ENCODE measurements at regions not wholly inside any gene's neighbourhood (a gene's known extent, or its start where the extent isn't known, plus 50 kb on each side); places are given as distances from the start of the nearest gene placed in this dataset.

DNA sequence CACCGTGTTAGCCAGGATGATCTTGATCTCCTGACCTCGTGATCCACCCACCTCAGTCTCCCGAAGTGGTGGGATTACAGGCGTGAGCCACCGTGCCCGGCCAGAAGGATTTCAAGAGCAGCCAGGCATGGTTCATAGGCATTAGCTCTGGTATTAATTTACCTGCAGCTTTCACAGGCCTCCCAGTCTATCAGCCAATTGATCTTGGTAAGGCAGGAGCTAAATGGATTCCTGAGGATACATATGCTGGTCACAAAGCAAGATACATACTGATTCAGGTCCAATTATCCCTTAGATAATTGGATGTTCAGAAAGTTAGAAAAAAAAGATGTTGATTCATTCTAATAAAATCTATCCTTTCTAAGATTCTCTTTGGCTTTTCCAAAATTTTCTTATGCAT lies 487.1 kb downstream of the TLE1 start:
- no peak for DNase-seq (ENCODE audit: low read depth)
- no peak for TF ChIP-seq POLR2A (IDR thresholded peaks at IDR 0.05; ENCODE audit: extremely low read depth, insufficient read length)
- TF ChIP-seq, protein P1, sequence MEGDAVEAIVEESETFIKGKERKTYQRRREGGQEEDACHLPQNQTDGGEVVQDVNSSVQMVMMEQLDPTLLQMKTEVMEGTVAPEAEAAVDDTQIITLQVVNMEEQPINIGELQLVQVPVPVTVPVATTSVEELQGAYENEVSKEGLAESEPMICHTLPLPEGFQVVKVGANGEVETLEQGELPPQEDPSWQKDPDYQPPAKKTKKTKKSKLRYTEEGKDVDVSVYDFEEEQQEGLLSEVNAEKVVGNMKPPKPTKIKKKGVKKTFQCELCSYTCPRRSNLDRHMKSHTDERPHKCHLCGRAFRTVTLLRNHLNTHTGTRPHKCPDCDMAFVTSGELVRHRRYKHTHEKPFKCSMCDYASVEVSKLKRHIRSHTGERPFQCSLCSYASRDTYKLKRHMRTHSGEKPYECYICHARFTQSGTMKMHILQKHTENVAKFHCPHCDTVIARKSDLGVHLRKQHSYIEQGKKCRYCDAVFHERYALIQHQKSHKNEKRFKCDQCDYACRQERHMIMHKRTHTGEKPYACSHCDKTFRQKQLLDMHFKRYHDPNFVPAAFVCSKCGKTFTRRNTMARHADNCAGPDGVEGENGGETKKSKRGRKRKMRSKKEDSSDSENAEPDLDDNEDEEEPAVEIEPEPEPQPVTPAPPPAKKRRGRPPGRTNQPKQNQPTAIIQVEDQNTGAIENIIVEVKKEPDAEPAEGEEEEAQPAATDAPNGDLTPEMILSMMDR (IDR thresholded peaks at IDR 0.05; ENCODE audit: low read depth, low read length), result no peak
- no peak for TF ChIP-seq MYC (IDR thresholded peaks at IDR 0.05; ENCODE audit: low read depth, low read length)
- TF ChIP-seq, protein P2, sequence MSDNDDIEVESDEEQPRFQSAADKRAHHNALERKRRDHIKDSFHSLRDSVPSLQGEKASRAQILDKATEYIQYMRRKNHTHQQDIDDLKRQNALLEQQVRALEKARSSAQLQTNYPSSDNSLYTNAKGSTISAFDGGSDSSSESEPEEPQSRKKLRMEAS (IDR thresholded peaks at IDR 0.05; ENCODE audit: low read depth, low read length), result no peak
- H3K4me3 ChIP-seq (ENCODE audit: low read depth, low read length), result no peak overlapping the region

DNA sequence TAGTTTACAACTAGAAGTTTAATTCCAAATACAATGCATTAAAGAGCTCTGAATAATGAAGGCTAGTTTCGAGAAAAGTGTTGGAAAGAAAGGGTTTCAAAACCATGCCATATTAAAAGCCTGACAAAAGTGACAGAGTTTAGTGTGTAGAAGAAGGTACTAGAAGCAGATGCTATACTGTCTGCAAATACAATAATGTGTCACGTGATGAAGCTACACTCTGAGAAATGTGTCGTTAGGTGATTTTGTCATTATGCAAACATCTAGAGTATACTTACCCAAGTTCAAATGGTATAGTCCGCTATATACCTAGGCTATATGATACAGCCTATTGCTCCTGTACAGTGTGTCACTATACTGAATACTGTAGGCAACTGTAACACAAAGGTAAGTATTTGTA lies 494.1 kb downstream of the TLE1 start:
- TF ChIP-seq MYC (IDR thresholded peaks at IDR 0.05; ENCODE audit: low read depth, low read length), result no peak
- TF ChIP-seq, protein P1 (IDR thresholded peaks at IDR 0.05; ENCODE audit: low read depth, low read length), result no peak
- TF ChIP-seq, protein P2 (IDR thresholded peaks at IDR 0.05; ENCODE audit: low read depth, low read length), result no peak
- no peak for TF ChIP-seq POLR2A (IDR thresholded peaks at IDR 0.05; ENCODE audit: extremely low read depth, insufficient read length)
- no peak for DNase-seq (ENCODE audit: low read depth)
- no peak overlapping the region for H3K4me3 ChIP-seq (ENCODE audit: low read depth, low read length)

DNA sequence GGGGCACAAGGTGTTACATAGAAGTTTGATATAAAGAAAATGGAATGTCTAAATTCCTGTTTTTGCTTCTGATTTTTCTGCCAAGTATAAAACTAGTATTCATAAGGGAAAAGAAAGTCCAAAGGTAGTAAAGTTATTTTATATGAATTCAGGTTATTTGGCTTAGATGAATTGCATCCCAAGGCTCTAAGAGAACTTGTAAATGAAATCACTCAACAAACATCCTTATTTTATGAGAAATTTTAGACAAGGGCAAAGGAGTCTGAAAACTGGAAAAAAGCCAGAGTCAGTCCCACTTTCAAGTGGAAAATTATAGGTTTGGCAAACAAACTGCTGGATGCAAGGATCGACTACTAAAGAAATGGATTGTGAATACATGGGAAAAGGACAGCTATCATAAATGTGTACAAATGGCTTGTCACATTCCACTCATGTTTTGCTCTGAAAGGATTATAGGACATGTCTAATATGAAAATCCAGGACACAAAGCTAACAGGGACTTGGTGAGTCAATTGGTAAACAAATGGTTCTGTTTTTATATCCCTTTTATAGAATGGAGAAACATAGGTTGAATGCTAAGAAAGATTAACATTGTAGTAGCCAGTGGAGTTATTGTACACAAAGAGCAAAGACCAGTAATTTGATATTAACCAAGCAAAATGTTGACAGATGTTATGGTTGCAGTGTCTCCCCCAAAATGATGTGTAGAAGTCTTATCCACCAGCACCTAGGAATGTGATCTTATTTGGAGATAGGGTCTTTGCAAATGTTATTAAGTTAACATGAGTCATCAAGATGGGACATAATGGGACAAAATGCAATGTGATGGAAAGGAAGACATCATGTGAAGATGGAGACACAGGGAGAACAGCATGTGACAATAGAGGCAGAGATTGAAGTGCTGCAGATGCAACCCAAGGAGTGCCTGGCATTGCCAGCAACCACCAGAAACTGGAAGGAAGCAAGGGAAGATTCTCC lies 495.7 kb downstream of the TLE1 start:
- TF ChIP-seq, protein P2 (IDR thresholded peaks at IDR 0.05; ENCODE audit: low read depth, low read length), result no peak
- TF ChIP-seq MYC (IDR thresholded peaks at IDR 0.05; ENCODE audit: low read depth, low read length), result no peak
- TF ChIP-seq, protein P1 (IDR thresholded peaks at IDR 0.05; ENCODE audit: low read depth, low read length), result no peak
- no peak for TF ChIP-seq POLR2A (IDR thresholded peaks at IDR 0.05; ENCODE audit: extremely low read depth, insufficient read length)
- no peak overlapping the region for H3K4me3 ChIP-seq (ENCODE audit: low read depth, low read length)
- no peak for DNase-seq (ENCODE audit: low read depth)

DNA sequence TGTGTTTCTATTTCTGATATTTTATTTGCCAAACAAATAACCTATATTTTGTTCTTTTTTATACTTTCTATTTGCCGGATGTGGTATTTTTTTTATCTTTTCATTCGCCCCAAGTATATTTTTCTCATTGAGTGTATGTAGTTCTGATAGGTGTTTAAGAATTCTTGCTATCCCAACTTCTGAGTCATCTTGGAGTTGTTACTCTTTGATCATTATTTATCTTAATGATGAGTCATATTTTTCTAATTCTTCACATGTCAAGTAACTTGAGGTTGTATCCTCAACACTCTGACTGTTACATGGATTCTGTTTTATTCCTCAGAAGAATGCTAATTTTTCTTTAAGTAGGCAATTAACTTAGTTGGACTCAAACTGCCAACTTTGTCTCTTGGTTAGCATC lies 498.1 kb downstream of the TLE1 start:
- DNase-seq (ENCODE audit: low read depth), result no peak
- TF ChIP-seq POLR2A (IDR thresholded peaks at IDR 0.05; ENCODE audit: extremely low read depth, insufficient read length), result no peak
- no peak for TF ChIP-seq MYC (IDR thresholded peaks at IDR 0.05; ENCODE audit: low read depth, low read length)
- TF ChIP-seq, protein P2 (IDR thresholded peaks at IDR 0.05; ENCODE audit: low read depth, low read length), result no peak
- TF ChIP-seq, protein P1 (IDR thresholded peaks at IDR 0.05; ENCODE audit: low read depth, low read length), result no peak
- H3K4me3 ChIP-seq (ENCODE audit: low read depth, low read length), result no peak overlapping the region

DNA sequence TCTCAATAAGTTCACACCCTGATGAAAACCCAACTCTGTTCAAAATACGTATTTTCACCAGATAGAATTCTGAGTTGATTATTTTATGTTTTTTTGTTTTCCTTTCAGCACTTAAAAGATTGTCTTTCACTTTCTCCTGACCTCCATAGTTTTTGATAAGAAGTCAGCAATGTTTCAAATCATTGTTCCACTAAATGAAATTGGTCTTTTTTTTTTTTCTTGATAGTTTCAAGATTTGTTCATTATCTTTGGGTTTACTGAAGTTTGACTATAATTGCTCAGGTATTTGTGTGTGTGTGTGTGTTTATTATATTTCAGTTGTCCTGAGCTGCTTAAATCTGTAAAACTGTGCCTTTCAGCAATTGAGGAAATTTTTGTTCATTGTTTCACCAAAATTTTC lies 498.7 kb downstream of the TLE1 start:
- DNase-seq (ENCODE audit: low read depth), result no peak
- TF ChIP-seq POLR2A (IDR thresholded peaks at IDR 0.05; ENCODE audit: extremely low read depth, insufficient read length), result no peak
- TF ChIP-seq, protein P2 (IDR thresholded peaks at IDR 0.05; ENCODE audit: low read depth, low read length), result no peak
- no peak for TF ChIP-seq MYC (IDR thresholded peaks at IDR 0.05; ENCODE audit: low read depth, low read length)
- TF ChIP-seq, protein P1 (IDR thresholded peaks at IDR 0.05; ENCODE audit: low read depth, low read length), result no peak
- H3K4me3 ChIP-seq (ENCODE audit: low read depth, low read length), result no peak overlapping the region
